ENCODE measurements at regions not wholly inside any gene's neighbourhood (a gene's known extent, or its start where the extent isn't known, plus 50 kb on each side); places are given as distances from the start of the nearest gene placed in this dataset.

DNA sequence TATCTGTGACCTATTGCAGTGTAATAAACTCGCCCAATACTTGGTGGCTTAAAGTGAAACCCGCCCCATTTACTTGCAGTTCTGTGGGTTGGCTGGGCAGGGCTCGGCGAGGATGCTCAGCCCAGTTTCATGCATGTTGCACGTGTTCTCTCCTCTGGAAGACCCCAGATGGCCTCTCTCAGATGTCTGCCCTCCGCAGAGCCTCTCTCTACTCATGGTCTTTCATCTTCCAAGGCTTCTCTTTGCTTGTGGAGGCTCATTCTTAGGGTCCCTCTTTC lies 251.4 kb downstream of the SOD2 start:
- no peak for DNase-seq
- WGBS (ENCODE audit: insufficient coverage): 80% methylated on average over 5 of the region's 6 CpGs
- intact Hi-C loops (cut with micrococcal nuclease): no loop called here
- H3K27ac Mint-ChIP-seq: no peak overlapping the region
- TF ChIP-seq, protein P1, sequence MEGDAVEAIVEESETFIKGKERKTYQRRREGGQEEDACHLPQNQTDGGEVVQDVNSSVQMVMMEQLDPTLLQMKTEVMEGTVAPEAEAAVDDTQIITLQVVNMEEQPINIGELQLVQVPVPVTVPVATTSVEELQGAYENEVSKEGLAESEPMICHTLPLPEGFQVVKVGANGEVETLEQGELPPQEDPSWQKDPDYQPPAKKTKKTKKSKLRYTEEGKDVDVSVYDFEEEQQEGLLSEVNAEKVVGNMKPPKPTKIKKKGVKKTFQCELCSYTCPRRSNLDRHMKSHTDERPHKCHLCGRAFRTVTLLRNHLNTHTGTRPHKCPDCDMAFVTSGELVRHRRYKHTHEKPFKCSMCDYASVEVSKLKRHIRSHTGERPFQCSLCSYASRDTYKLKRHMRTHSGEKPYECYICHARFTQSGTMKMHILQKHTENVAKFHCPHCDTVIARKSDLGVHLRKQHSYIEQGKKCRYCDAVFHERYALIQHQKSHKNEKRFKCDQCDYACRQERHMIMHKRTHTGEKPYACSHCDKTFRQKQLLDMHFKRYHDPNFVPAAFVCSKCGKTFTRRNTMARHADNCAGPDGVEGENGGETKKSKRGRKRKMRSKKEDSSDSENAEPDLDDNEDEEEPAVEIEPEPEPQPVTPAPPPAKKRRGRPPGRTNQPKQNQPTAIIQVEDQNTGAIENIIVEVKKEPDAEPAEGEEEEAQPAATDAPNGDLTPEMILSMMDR (IDR thresholded peaks at IDR 0.05): no peak
- H3K4me3 ChIP-seq (replicated peaks in 1 of 3; ENCODE audit: low read depth in 2 of 3, low read length in 3 of 3): no peak overlapping the region
- H2AFZ ChIP-seq (ENCODE audit: insufficient read depth, low read depth, low read length, poor library complexity, severe bottlenecking): no peak overlapping the region
- no peaks in the 10 kb centered on the region for H4K20me1 ChIP-seq (ENCODE audit: insufficient read depth, low read length)
- no peaks in the 10 kb centered on the region for H3K36me3 Mint-ChIP-seq
- H3K9me3 Mint-ChIP-seq: peaks cover 0 to 4% (median 0%) of the 10 kb centered on the region in 7 donors
- H3K27me3 Mint-ChIP-seq (ENCODE audit: low read depth in 3 of 3): peaks cover 3 to 5% (median 3%) of the 10 kb centered on the region in 3 donors
- H3K27me3 ChIP-seq (ENCODE audit: control insufficient read depth in 2 of 2, insufficient read depth in 2 of 2, low read length in 2 of 2): peaks cover 0 to 2% of the 10 kb centered on the region in 2 donors
- no peak overlapping the region for H3K4me3 Mint-ChIP-seq
- no peaks in the 10 kb centered on the region for H3K4me1 Mint-ChIP-seq
- no peak overlapping the region for H3K27ac ChIP-seq (ENCODE audit: low read depth in 1 of 2, low read length in 2 of 2)
- peaks cover 0 to 2% of the 10 kb centered on the region in 2 donors for H3K9me3 ChIP-seq (replicated peaks in 1 of 2; ENCODE audit: control insufficient read depth in 1 of 2, insufficient read depth in 1 of 2, low read length in 2 of 2)
- no peak overlapping the region for H3K9ac ChIP-seq (ENCODE audit: insufficient read depth, low read length, poor library complexity, severe bottlenecking)
- no peaks in the 10 kb centered on the region for H3K4me1 ChIP-seq (ENCODE audit: control insufficient read depth in 1 of 2, insufficient read depth in 2 of 2, low read length in 2 of 2)
- H3K79me2 ChIP-seq (ENCODE audit: insufficient read depth, low read length): no peaks in the 10 kb centered on the region
- H3K36me3 ChIP-seq (replicated peaks in 1 of 2; ENCODE audit: control insufficient read depth in 1 of 2, insufficient read depth in 2 of 2, low read length in 2 of 2): no peaks in the 10 kb centered on the region
- H3K4me2 ChIP-seq (replicated peaks; ENCODE audit: extremely low read depth, low read length, poor library complexity, severe bottlenecking): no peak overlapping the region

DNA sequence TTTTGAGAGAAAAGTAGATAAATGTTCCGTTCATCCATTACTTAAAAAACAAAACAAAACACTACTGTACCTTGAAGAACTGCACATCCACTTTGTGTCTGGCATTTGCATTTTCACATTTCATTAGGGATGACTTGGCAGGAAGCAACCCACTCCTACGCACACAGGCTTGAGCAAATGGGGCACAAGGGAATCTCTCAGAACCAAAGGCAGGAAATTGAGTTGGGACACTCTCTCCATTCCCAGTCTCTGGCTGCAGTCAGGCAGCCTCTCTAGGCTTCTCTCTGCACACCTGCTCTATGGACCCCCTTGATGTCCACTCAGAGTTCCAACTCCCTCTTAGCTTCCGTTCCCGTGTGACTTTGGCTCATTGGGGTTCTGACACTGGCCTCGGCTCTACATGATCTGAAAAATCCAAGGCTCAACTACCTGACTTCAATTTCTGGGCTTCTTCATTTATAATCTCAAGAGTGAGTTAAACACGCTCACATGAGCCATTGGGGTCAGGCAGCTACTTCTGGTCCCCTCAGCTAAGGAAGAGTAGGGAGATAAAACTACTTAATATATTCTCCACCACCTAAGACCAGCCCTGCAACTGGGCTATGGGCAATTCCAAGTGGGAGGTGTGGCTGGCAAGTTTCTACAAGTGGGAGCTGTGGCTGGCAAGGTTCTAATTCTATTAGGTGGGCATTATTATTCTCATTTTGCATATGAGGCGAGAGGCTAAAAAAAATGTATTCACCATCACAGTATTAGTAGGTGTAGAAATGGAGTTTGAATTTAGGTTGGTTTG lies 251.9 kb downstream of the SOD2 start:
- Mint-ChIP-seq H3K27me3 (ENCODE audit: low read depth in 3 of 3) (peaks cover 2 to 5% (median 3%) of the 10 kb centered on the region in 3 donors), H3K4me1 (no peaks in the 10 kb centered on the region)

More for the DNA sequence above, 251.9 kb downstream of the SOD2 start:
- Mint-ChIP-seq H3K27ac (no peak overlapping the region), H3K36me3 (no peaks in the 10 kb centered on the region), H3K4me3 (no peak overlapping the region), H3K9me3 (peaks cover 0 to 4% (median 1%) of the 10 kb centered on the region in 7 donors)
- 89% methylated on average over 3 of the region's 7 CpGs for WGBS (ENCODE audit: insufficient coverage)
- Histone ChIP-seq H2AFZ (ENCODE audit: insufficient read depth, low read depth, low read length, poor library complexity, severe bottlenecking) (no peak overlapping the region), H3K9ac (ENCODE audit: insufficient read depth, low read length, poor library complexity, severe bottlenecking) (no peak overlapping the region), H4K20me1 (ENCODE audit: insufficient read depth, low read length) (no peaks in the 10 kb centered on the region), H3K4me3 (replicated peaks in 1 of 3; ENCODE audit: low read depth in 2 of 3, low read length in 3 of 3) (no peak overlapping the region), H3K36me3 (replicated peaks in 1 of 2; ENCODE audit: control insufficient read depth in 1 of 2, insufficient read depth in 2 of 2, low read length in 2 of 2) (no peaks in the 10 kb centered on the region), H3K27me3 (ENCODE audit: control insufficient read depth in 2 of 2, insufficient read depth in 2 of 2, low read length in 2 of 2) (peaks cover 0 to 2% of the 10 kb centered on the region in 2 donors), H3K27ac (ENCODE audit: low read depth in 1 of 2, low read length in 2 of 2) (no peak overlapping the region), H3K79me2 (ENCODE audit: insufficient read depth, low read length) (no peaks in the 10 kb centered on the region), H3K9me3 (replicated peaks in 1 of 2; ENCODE audit: control insufficient read depth in 1 of 2, insufficient read depth in 1 of 2, low read length in 2 of 2) (peaks cover 0 to 5% of the 10 kb centered on the region in 2 donors), H3K4me1 (ENCODE audit: control insufficient read depth in 1 of 2, insufficient read depth in 2 of 2, low read length in 2 of 2) (no peaks in the 10 kb centered on the region), H3K4me2 (replicated peaks; ENCODE audit: extremely low read depth, low read length, poor library complexity, severe bottlenecking) (no peak overlapping the region)
- TF ChIP-seq, protein P1 (IDR thresholded peaks at IDR 0.05): no peak
- no peak for DNase-seq
- intact Hi-C loops (cut with micrococcal nuclease): no loop called here

Measured in CD14-positive monocyte (primary cell).